NCI-H2227 (cell line): ENCODE measurements at regions not wholly inside any gene's neighbourhood (a gene's known extent, or its start where the extent isn't known, plus 50 kb on each side); places are given as distances from the start of the nearest gene placed in this dataset.

Experiments used
- DNase-seq: peaks from one replicate; lab custom pipeline; 2025; ENCODE audit not compliant: unreplicated experiment; lab: John Stamatoyannopoulos, UW

DNA sequence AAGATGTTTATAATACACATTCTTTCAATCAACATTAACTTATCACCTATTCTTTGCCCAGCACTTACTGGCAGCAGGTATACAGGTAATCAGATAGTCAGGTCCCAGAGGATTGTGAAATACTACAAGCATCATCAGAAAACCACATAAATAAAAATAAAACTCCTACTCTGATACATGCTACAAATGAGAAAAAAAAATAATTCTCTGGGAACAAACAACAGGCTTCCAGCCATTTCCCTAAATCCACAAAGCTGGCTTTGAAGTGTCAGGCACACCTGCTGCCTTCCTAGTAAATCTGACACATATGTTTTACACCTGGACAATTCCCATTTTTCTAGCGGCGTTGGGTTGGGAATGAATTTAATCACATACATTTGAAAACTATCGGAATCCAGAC lies 384.5 kb upstream of the CDH4 start:
- DNase-seq = no peak

DNA sequence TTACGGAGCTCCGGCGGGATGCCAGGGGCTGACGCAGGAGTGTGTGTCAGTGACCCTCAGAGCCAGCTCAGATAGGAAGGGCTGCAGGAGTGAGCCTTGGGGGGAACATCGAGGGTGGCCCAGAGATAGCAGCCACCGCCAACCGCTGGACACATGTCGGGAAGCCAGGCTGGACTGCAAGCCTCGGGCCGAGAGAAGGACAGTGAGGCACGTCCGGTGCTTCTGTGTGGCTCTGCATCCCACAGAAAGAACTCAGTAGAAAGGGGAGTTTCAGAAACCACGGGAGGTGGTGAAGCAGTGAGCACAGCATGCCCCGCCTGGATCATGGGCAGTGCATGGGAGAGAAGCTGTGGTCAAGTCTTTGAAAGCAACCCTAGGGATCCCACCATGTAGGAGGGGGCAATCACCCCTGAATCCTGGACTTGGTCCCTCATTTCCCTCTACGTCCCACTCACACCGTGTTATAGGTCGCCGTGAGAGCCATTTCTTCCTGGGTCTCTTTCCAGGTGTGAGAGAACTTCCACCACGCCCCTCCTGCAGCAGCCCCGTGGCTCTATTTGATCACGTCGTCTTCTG lies 383.7 kb upstream of the CDH4 start:
- peak; percentile 7 for DNase-seq

DNA sequence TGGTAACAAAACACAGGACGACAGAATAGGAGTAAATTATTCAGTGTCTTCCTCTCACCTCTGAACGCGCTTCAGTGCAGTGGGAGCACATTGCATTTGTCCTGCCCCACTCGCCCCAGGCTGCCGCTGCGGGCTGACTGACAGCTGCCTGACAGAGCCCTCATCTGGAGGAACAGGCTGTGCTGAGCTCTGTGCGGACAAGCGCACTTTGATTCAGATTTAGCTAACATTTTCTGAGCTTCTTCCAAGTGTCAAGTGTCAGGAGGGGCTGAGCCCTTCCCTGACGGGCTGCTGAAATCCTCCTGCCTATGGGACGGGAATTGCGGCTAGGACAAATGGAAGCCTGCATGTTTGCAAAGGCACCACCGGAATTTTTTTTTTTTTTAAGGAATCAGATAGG lies 383.0 kb upstream of the CDH4 start:
- DNase-seq = peak; percentile 27

DNA sequence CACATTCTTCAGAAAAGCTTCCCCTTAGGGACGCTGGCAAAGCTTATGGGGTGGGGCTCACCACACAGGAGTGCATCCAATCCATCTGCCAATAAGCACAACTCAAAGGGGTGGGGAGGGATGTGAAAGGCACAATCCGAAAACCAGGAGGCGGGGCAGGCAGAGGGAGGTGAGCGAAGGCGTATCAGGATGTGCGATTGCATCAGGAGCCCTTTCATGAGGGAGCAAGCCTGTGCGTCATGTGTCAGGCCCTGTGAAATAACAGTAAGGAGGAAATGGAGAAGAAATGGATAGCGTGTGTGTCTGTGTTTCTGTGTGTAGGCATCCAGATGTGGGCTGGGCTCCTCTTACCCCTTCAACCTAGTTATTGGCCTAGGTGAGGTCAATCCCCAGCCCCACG lies 382.4 kb upstream of the CDH4 start:
- no peak for DNase-seq

DNA sequence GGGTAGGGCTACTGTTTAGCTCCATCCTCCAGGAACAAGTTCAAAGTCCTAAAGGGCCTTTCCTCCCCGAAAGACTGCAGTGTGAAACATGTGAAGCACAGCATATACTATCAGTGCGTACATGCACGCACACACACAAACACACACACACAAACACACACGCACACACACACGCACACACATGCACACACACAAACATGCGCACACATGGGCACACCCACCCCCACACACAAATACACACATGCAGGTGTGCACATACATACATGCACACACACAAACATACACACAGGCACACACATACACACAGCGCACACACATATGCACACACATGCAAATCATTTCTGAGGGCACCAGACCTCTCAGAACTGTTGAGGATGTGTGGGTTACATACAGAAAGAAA lies 382.0 kb upstream of the CDH4 start:
- DNase-seq = no peak

DNA sequence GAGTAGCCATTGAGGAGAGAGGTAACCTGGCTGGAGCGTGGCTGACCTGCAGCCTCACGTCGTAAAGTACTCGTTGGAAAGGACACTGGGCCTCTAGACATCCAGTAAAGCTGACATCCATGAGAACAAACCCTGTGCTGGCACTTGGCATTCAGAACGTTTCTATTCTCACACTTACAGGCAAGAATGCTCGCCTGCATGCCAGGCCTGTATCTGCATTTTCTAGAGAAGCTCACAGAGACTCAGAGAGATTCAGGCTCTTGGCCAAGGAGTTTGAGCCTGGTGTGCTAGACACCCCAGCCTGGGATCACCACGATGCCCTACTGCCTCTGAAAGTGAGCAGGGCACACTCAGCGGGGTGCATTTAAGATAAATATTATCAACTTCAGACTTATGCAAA lies 379.8 kb upstream of the CDH4 start:
- no peak for DNase-seq

DNA sequence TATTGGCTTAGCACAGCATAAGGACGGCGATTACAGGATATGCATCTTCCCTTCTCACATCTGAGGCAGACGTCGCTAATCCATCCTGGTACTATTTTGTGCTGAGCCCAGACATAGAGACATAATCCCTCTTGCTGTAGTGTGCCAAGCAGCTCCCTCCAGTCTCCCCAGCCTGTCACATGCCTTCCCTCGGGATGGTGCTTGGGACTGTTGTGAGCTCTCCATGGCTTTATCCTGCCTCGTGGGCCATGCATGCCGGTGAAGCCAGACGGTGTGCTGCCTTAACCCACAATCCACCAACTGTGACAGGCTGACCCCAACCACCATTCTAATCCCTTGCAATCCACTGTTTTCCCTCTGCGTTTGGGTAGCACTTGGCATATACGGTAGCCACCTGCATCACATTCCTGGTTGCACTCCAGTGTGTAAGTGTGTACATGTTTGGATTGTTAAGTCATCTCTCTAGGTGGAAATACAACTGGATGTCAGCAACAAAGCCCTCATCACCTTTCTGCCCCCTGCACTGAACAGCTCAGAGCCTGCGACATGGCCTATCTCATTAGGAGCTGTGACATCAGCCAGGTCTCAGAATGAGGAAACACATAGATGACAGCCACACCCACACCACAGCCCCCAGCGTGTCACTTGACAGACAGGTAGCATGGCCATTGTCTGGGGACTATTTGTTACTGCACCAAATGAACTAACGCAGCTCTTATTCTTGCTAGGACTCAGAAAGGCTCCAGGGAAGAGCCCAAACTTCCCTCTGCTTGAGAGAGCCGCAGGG lies 374.8 kb upstream of the CDH4 start:
- DNase-seq = no peak

DNA sequence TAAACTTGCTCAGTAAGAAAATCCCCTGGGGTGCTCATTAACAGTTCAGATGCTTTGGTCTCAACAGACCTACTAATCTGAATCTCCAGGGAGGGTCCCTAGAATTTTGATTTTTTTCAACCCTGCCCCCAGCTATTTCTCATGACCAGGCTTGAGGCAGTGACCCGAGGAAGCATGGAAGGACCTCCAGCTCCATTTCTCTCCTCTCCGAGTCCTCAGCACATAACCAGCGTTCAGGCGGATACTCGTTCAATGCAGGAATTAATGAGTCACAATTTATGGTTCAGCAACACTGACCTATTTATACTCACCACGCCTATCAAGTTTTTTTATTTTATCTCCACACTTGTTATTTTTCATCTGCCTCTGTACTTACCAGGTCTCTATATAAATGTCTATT lies 369.2 kb upstream of the CDH4 start:
- DNase-seq = no peak

DNA sequence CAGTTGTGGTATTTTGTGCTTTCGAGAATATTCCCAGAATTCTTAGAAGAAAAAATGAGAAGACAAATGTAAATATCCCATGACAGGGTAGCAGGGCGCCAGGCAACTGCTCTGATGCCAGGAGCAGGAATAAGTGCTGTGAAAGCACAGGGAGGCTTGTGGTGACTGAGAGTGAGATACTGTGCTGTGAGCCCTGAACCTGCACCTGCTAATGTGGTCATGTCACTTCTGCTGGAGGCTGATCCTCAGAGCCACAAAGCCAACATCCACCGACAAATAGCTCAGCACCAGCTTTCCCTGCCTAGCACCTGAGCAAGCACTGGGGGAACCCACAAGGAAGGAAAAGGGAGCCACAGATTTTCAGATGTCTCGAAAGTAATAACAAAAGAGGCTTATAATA lies 368.6 kb upstream of the CDH4 start:
- DNase-seq = no peak

DNA sequence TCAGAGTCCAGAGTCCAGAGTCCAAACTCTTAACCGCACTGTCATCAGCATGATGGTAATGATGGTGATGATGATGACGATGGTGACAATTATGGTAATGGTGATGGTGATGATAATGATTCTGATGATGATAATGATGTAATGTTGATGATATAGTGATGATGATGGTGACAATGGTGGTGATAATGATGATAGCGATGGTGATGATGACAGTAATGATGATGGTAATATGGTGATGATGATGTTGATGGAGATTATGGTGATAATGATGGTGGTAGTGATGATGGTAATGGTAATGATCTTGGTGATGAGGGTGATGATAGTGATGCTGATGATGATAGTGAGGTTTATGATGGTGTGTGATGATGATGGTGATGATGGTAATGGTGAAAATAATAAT lies 367.8 kb upstream of the CDH4 start:
- DNase-seq = no peak

DNA sequence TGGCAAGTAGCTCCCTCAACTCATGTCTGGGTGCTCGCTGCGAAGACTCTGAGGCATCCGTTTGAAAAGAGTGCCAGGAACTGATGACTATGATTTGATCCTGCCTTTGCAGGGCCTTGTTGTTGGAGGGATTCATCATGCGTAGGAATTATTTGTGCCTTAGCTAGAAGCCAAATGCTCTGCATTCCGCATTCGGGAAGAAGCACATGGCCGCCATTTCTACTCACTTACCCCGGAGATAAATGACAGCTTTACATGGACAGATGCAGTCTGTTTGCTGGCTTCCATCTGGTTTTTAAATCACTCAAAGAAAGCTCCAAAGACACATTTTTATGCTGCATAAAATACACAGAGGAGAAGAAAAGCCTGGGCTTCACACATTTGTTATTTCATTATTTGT lies 363.3 kb upstream of the CDH4 start:
- no peak for DNase-seq

DNA sequence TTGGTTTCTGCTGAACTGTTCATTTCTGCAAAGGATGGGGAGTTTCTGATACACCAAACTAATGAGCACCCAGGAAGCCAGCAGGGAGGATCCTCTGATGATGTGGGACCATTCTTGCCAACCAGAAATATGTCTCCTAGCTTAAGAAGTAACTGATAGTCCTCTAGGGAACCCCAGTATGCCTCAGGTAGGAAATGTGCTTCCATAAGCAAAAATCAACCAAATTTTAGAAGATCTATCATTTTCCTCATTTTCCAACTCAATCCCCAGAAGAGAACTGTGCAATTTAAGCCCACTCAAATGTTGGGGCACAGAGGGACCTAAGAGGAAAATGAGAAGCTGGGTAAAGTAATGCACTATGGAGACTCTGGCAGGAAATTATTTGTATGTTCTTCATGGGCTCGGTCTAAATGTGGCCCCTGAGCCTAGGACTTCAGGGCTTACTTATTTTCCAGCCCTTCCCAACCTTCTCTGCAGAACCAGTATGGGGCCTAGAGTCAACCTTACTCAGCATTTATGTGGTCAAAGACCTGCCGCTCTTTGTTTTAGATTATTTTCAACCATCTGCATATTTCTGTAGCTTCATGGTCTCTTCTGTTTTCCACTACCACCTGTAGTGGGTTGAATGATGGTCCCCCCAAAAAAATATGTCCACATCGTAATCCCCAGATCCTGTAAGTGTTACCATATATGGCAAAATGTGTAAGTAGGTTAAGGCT lies 359.8 kb upstream of the CDH4 start:
- DNase-seq = no peak

DNA sequence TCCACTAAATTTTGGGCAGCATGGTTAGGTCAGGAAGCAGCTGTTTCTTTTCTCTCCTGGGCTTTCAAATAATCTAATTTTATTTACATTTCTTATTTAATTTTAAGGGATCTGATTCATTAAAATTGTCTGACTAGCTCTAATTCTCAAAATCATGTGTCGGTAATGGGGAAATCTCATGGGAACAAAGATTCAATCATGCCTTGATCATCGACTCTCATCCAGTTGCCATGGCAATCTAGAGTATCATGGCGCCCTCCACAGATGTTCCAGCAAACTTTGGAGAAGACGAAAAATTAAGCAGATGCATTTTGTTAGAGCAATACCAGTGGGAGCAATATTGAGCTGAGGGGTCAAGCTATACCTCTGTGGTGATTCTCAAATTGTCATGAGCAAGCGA lies 358.0 kb upstream of the CDH4 start:
- no peak for DNase-seq

DNA sequence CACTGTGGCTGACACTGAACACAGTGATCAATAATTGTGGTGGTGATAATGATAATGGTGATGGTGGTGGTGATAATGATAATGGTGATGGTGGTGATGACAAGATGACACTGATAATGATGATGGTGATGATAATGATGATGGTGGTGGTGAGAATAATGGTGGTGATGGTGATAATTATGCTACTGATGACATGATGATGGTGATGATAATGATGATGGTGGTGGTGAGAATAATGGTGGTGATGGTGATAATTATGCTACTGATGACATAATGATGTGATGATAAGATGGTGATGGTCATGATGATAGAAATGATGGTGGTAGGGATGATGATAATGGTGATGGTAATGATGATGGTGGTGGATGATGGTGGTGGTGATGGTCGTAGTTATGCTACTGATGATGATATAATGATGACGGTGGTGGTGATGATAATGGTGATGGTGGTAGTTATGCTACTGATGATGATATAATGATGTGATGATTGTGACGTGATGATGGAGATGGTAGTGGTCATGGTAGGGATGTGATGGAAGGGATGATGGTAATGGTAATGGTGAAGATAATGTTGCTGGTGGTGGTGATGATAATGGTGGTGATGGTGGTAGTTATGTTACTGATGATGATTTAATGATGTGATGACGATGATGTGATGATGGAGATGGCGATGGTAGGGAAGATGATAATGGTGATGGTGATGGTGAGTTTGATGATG lies 356.5 kb upstream of the CDH4 start:
- DNase-seq = no peak

DNA sequence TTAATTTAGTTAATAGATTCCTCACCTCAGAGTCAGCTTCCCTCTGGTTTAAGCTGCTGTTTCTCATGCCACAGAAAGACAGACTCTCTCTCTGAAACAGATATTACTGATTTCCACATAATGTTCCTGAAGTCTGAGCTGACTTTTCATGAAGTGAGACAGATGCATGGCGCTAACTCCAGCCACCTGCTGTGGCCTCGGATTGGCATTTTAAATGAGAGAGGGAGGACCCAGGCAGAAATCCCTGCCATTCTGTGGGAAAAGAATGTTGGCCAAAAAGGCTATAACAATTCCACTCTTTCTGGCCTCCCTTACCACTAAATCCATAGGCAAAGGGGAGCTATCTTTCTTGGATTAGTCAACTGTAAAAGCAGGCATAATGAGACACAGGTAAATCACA lies 354.1 kb upstream of the CDH4 start:
- no peak for DNase-seq

DNA sequence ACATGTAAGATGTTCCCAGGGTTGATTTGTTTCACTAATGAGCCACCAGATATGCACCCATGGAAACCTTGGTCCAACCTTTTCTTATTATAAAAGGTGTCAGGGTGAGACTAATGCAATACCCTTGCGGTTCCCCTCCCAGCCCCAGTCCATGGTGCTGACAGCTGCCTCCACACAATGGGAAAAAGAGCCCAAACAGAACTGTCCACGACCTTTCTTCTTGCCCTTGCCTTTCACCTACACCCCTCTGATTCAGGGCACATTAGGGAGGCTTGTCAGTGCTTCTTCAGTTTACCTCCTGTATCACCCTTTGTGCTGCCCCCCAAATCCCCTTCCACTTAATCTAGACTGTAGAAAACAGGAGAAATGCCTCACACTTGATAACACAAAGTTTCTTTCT lies 352.7 kb upstream of the CDH4 start:
- DNase-seq = no peak

DNA sequence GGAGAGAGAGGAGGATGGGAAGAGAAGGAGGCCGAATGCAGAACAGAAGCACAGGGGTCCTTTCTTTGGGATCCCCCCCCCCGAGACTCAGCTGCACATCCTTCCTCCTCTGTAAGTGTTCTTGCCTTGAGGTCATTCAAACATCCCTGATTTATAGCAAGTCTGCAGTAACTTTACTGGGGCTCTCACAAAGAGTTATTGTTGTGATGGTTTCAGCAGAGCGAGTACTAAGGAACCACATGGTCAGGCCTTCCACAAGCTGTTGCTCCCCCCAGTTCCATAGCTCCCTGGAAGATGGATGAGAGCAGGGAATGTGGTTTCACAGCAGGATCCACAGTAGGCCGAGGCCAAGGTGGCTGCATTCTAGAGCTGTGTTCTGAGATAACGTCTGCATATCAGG lies 351.4 kb upstream of the CDH4 start:
- no peak for DNase-seq

DNA sequence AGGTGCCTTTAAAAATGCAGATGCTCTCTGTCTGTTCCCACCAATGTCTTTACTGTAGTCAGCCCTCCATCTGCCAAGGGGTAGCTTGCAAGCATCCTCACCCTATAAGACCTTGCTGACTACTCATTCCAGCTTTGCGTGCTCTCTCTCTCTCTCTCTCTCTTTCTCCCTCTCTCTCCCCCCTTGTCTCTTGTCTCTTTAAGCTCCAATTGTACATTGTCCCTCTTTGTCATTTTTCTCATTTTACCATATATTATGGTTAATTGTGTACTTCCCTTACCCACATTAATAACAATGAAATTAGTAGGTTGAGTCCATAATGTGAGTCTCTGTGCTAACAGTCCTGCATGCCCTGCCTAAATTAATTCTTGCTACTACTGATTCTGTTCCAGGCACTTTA lies 350.2 kb upstream of the CDH4 start:
- DNase-seq = no peak

DNA sequence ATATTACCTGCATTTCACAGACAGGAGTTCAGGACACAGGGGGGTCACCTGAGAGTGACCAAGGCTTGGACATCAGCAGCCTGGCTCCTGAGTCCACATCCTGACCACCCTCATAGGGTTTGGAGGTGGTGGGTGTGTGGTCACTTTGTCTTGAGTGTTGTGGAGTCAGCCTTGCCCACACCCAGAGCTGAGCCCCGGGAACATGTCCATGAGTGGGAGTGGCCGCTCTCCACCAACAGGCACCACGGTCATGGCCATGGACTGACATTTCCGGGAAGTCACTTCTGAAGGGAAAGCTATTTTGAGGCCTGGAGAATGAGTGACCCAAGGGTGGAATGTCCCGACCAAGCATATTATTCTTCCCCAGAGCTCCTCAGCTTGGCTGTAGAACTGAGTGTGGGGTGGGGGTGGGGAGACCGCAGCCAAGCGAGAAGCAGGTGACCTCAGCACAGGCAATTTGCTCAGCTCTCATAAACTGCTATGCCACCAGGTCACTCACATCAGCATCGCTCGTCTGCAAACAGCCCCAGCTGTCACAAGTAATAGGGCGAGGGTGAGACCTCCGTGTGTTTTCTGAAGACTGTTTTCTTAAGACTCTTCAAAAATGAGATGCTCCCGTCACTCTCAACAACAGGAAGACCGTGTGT lies 348.6 kb upstream of the CDH4 start:
- peak; percentile 72 for DNase-seq

DNA sequence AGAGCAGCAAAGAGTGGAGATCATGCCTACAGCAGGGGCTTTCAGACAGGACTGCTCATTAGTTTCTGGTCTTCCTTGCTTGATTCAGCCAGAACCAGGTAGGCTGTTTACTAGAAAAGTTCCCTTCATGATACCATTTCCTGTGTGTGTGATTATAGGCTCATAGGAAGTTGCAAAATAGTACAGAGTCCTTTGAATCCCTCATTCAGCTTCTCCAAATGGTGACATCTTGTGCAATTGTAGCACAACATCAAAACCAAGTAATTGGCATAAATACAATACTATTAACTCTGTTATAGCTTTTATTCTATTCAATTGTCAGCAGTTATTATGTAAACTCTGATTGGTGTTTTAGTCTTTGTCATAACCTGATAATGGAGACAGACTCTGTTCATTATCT lies 347.3 kb upstream of the CDH4 start:
- DNase-seq = no peak

DNA sequence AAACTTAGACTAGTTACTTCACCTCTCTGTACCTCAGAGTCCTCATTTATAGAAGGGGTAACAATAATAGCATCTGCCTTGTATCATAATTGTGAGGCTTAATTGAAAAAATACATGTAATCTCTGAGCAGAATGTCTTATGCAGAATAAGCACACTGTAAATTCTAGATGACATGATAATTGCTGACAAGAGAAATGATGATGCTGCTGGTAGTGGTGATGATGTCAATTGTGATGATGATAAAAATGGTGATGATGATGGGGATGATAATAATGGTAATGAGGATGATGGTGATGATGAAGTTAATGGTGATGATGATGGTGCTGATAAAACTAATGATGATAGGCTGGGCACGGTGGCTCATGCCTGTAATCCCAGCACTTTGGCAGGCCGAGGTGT lies 346.1 kb upstream of the CDH4 start:
- no peak for DNase-seq
